ENCODE measurements at regions not wholly inside any gene's neighbourhood (a gene's known extent, or its start where the extent isn't known, plus 50 kb on each side); places are given as distances from the start of the nearest gene placed in this dataset.

- H3K4me1 ChIP-seq (ENCODE audit: control insufficient read depth in 2 of 2, insufficient read depth in 2 of 2, low read length in 2 of 2): no peaks in the 10 kb centered on the region
- H3K4me3 ChIP-seq (ENCODE audit: control extremely low read depth in 1 of 5, extremely low read depth in 1 of 5, insufficient read depth in 1 of 5, low read depth in 2 of 5, low read length in 4 of 5): no peak overlapping the region
- no peaks in the 10 kb centered on the region for H3K36me3 ChIP-seq (replicated peaks in 1 of 2; ENCODE audit: control extremely low read depth in 1 of 2, control insufficient read depth in 1 of 2, extremely low read depth in 1 of 2, insufficient read depth in 2 of 2, low read length in 1 of 2)
- H3K9me3 Mint-ChIP-seq (ENCODE audit: insufficient read depth): no peaks in the 10 kb centered on the region
- no peak overlapping the region for H2AFZ ChIP-seq (ENCODE audit: insufficient read depth, low read depth, low read length, poor library complexity, severe bottlenecking)
- no peak overlapping the region for H3K4me2 ChIP-seq (replicated peaks; ENCODE audit: low read depth, low read length, poor library complexity, severe bottlenecking)
- ChIA-PET POLR2A (no interaction called here), CTCF (no interaction called here)
- H3K9me3 ChIP-seq (ENCODE audit: control extremely low read depth in 1 of 3, control insufficient read depth in 2 of 3, insufficient read depth in 1 of 3, low read length in 2 of 3): no peaks in the 10 kb centered on the region
- 100% methylated on average over 1 of the region's 2 CpGs for WGBS (ENCODE audit: insufficient coverage)
- H3K9ac ChIP-seq (ENCODE audit: low read length): no peak overlapping the region
- no peak overlapping the region for H3K27ac Mint-ChIP-seq
- intact Hi-C loops (cut with micrococcal nuclease): no loop called here
- H3K79me2 ChIP-seq (ENCODE audit: control insufficient read depth, insufficient read depth, low read length): no peaks in the 10 kb centered on the region
- no peaks in the 10 kb centered on the region for H3K27me3 Mint-ChIP-seq
- no peak for DNase-seq
- H4K20me1 ChIP-seq (ENCODE audit: control insufficient read depth, insufficient read depth, low read length, poor library complexity, severe bottlenecking): no peaks in the 10 kb centered on the region
- no peaks in the 10 kb centered on the region for H3K27me3 ChIP-seq (replicated peaks in 1 of 4; ENCODE audit: control extremely low read depth in 1 of 4, control insufficient read depth in 3 of 4, insufficient read depth in 4 of 4, low read length in 3 of 4)
- TF ChIP-seq CTCF (IDR thresholded peaks at IDR 0.05): no peak
- no peak for TF ChIP-seq EZH2 (IDR thresholded peaks at IDR 0.05; ENCODE audit: borderline replicate concordance, insufficient read depth, low read depth, low read length, poor library complexity, severe bottlenecking)
- no peak overlapping the region for H3K27ac ChIP-seq (ENCODE audit: low read length in 2 of 2)
- no peaks in the 10 kb centered on the region for H3K4me1 Mint-ChIP-seq
- no peak for ATAC-seq (ENCODE audit: low read depth)
- no peak overlapping the region for H3K4me3 Mint-ChIP-seq
Observed at GRCh38 chr3:180402471-180403073, 199.4 kb upstream of the TTC14 start.

- Histone ChIP-seq H3K36me3 (replicated peaks in 1 of 2; ENCODE audit: control extremely low read depth in 1 of 2, control insufficient read depth in 1 of 2, extremely low read depth in 1 of 2, insufficient read depth in 2 of 2, low read length in 1 of 2) (no peaks in the 10 kb centered on the region), H3K4me1 (ENCODE audit: control insufficient read depth in 2 of 2, insufficient read depth in 2 of 2, low read length in 2 of 2) (no peaks in the 10 kb centered on the region), H3K4me2 (replicated peaks; ENCODE audit: low read depth, low read length, poor library complexity, severe bottlenecking) (no peak overlapping the region), H3K27me3 (replicated peaks in 1 of 4; ENCODE audit: control extremely low read depth in 1 of 4, control insufficient read depth in 3 of 4, insufficient read depth in 4 of 4, low read length in 3 of 4) (no peaks in the 10 kb centered on the region), H3K27ac (ENCODE audit: low read length in 2 of 2) (no peak overlapping the region), H3K4me3 (ENCODE audit: control extremely low read depth in 1 of 5, extremely low read depth in 1 of 5, insufficient read depth in 1 of 5, low read depth in 2 of 5, low read length in 4 of 5) (no peak overlapping the region), H3K9me3 (ENCODE audit: control extremely low read depth in 1 of 3, control insufficient read depth in 2 of 3, insufficient read depth in 1 of 3, low read length in 2 of 3) (no peaks in the 10 kb centered on the region), H4K20me1 (ENCODE audit: control insufficient read depth, insufficient read depth, low read length, poor library complexity, severe bottlenecking) (no peaks in the 10 kb centered on the region), H2AFZ (ENCODE audit: insufficient read depth, low read depth, low read length, poor library complexity, severe bottlenecking) (no peak overlapping the region), H3K9ac (ENCODE audit: low read length) (no peak overlapping the region), H3K79me2 (ENCODE audit: control insufficient read depth, insufficient read depth, low read length) (no peaks in the 10 kb centered on the region)
- no peaks in the 10 kb centered on the region for H3K9me3 Mint-ChIP-seq (ENCODE audit: insufficient read depth)
- no peak overlapping the region for H3K27ac Mint-ChIP-seq
- H3K4me1 Mint-ChIP-seq: no peaks in the 10 kb centered on the region
- ATAC-seq (ENCODE audit: low read depth) (no peak), DNase-seq (no peak)
- intact Hi-C loops (cut with micrococcal nuclease): no loop called here
- ChIA-PET CTCF (no interaction called here), POLR2A (no interaction called here)
- H3K27me3 Mint-ChIP-seq: no peaks in the 10 kb centered on the region
- TF ChIP-seq EZH2 (IDR thresholded peaks at IDR 0.05; ENCODE audit: borderline replicate concordance, insufficient read depth, low read depth, low read length, poor library complexity, severe bottlenecking): no peak
- TF ChIP-seq CTCF (IDR thresholded peaks at IDR 0.05): no peak
- H3K4me3 Mint-ChIP-seq: no peak overlapping the region
Observed at GRCh38 chr3:180403156-180403555, 198.8 kb upstream of the TTC14 start.
